Gastroesophageal sphincter (tissue), 3 donors: ENCODE measurements at regions not wholly inside any gene's neighbourhood (a gene's known extent, or its start where the extent isn't known, plus 50 kb on each side); places are given as distances from the start of the nearest gene placed in this dataset.

Source experiments
- EP300 ChIP-seq: sonication (generic); formaldehyde crosslinking; IDR thresholded peaks from one replicate; pipeline ENCODE4 v1.6.1; 2017; ENCODE audit warnings: antibody characterized with exemption, mild to moderate bottlenecking
- POLR2A ChIP-seq, 2 donors: fragments of 450-650 bp; IDR thresholded peaks; one replicate each; pipeline ENCODE4 v1.6.1; 2017; ENCODE audit warnings: antibody characterized with exemption in 2 of 2, mild to moderate bottlenecking in 2 of 2, moderate library complexity in 1 of 2
- POLR2AphosphoS5 ChIP-seq: sonication (generic); formaldehyde crosslinking; IDR thresholded peaks from one replicate; pipeline ENCODE4 v1.6.1; 2017; ENCODE audit warnings: antibody characterized with exemption
- TF ChIP-seq, protein P1 (sequence below), 4 experiments: fragments of 200-600 bp in 2 of 4; fragments of 450-650 bp in 2 of 4; sonication (generic) in 1 of 4; IDR thresholded peaks; one replicate each; pipeline ENCODE4 v1.5.1; 2017 to 2019; ENCODE audit warnings: antibody characterized with exemption in 4 of 4, mild to moderate bottlenecking in 2 of 4, moderate library complexity in 2 of 4

GRCh38 chr2:120858361-120859106, 122.9 kb downstream of the GLI2 start:
- TF ChIP-seq, protein P1, sequence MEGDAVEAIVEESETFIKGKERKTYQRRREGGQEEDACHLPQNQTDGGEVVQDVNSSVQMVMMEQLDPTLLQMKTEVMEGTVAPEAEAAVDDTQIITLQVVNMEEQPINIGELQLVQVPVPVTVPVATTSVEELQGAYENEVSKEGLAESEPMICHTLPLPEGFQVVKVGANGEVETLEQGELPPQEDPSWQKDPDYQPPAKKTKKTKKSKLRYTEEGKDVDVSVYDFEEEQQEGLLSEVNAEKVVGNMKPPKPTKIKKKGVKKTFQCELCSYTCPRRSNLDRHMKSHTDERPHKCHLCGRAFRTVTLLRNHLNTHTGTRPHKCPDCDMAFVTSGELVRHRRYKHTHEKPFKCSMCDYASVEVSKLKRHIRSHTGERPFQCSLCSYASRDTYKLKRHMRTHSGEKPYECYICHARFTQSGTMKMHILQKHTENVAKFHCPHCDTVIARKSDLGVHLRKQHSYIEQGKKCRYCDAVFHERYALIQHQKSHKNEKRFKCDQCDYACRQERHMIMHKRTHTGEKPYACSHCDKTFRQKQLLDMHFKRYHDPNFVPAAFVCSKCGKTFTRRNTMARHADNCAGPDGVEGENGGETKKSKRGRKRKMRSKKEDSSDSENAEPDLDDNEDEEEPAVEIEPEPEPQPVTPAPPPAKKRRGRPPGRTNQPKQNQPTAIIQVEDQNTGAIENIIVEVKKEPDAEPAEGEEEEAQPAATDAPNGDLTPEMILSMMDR (IDR thresholded peaks at IDR 0.05) = no peak
- TF ChIP-seq POLR2AphosphoS5 (no peak), POLR2A (IDR thresholded peaks at IDR 0.05) (no peak), EP300 (no peak)
